Chondrocyte (in vitro differentiated cells): ENCODE measurements at regions not wholly inside any gene's neighbourhood (a gene's known extent, or its start where the extent isn't known, plus 50 kb on each side); places are given as distances from the start of the nearest gene placed in this dataset.

ENCODE experiments used
- DNase-seq: peaks from one replicate; pipeline ENCODE4 v3.0.0; 2021; ENCODE audit warnings: mixed read lengths, low spot score
- H3K27ac Mint-ChIP-seq: one replicate; pipeline ENCODE4 v1.8.0; 2021; ENCODE audit warnings: mild to moderate bottlenecking, moderate library complexity, mixed read lengths; ENCODE audit not compliant: unreplicated experiment
- H3K27me3 Mint-ChIP-seq: 2 replicates; pipeline ENCODE4 v1.8.0; 2021; ENCODE audit warnings: low read depth, mixed read lengths
- H3K36me3 Mint-ChIP-seq: 2 replicates; pipeline ENCODE4 v1.8.0; 2021; ENCODE audit warnings: low read depth, mixed read lengths
- H3K4me1 Mint-ChIP-seq: 2 replicates; pipeline ENCODE4 v1.8.0; 2021; ENCODE audit warnings: low read depth, mild to moderate bottlenecking, mixed read lengths
- H3K4me3 Mint-ChIP-seq: one replicate; pipeline ENCODE4 v1.8.0; 2021; ENCODE audit warnings: mild to moderate bottlenecking, moderate library complexity, mixed read lengths; ENCODE audit not compliant: unreplicated experiment
- H3K9me3 Mint-ChIP-seq: 2 replicates; pipeline ENCODE4 v1.8.0; 2021; ENCODE audit warnings: low read depth, mixed read lengths
- CTCF ChIP-seq: fragments of 200-600 bp; sonication (generic); IDR thresholded peaks from 2 replicates; pipeline ENCODE4 v1.5.0; 2021; ENCODE audit warnings: antibody characterized with exemption, mild to moderate bottlenecking, moderate library complexity

GRCh38 chr4:181672751-181673150 is 570.5 kb upstream of the TENM3 start:
- no peak for DNase-seq
- Mint-ChIP-seq H3K27ac (no peak overlapping the region), H3K4me1 (peaks cover 13% of the 10 kb centered on the region), H3K4me3 (no peak overlapping the region), H3K36me3 (no peaks in the 10 kb centered on the region), H3K9me3 (no peaks in the 10 kb centered on the region), H3K27me3 (no peaks in the 10 kb centered on the region)
- no peak for TF ChIP-seq CTCF

- TF ChIP-seq CTCF = no peak
- Mint-ChIP-seq H3K9me3 (no peaks in the 10 kb centered on the region), H3K4me1 (peaks cover 13% of the 10 kb centered on the region)
Measured at GRCh38 chr4:181674315-181674875, 568.8 kb upstream of the TENM3 start.

GRCh38 chr4:181676546-181676945 is 566.7 kb upstream of the TENM3 start:
- DNase-seq = no peak
- Mint-ChIP-seq H3K27ac (no peak overlapping the region), H3K36me3 (no peaks in the 10 kb centered on the region), H3K27me3 (no peaks in the 10 kb centered on the region), H3K4me1 (peaks cover 12% of the 10 kb centered on the region), H3K4me3 (no peak overlapping the region), H3K9me3 (no peaks in the 10 kb centered on the region)
- TF ChIP-seq CTCF = no peak

More at GRCh38 chr4:181674315-181674875, 568.8 kb upstream of the TENM3 start:
- Mint-ChIP-seq H3K27ac (no peak overlapping the region), H3K36me3 (no peaks in the 10 kb centered on the region), H3K27me3 (no peaks in the 10 kb centered on the region), H3K4me3 (no peak overlapping the region)
- DNase-seq = no peak

- DNase-seq = no peak
Measured at GRCh38 chr4:181677201-181677600, 566.0 kb upstream of the TENM3 start.

GRCh38 chr4:181677621-181678020 is 565.6 kb upstream of the TENM3 start:
- H3K36me3 Mint-ChIP-seq = no peaks in the 10 kb centered on the region
- H3K27ac Mint-ChIP-seq = no peak overlapping the region
- no peaks in the 10 kb centered on the region for H3K9me3 Mint-ChIP-seq
- peaks cover 20% of the 10 kb centered on the region for H3K4me1 Mint-ChIP-seq
- no peaks in the 10 kb centered on the region for H3K27me3 Mint-ChIP-seq
- no peak for TF ChIP-seq CTCF
- H3K4me3 Mint-ChIP-seq = no peak overlapping the region
- no peak for DNase-seq

More at GRCh38 chr4:181677201-181677600, 566.0 kb upstream of the TENM3 start:
- H3K36me3 Mint-ChIP-seq = no peaks in the 10 kb centered on the region
- H3K27me3 Mint-ChIP-seq = no peaks in the 10 kb centered on the region
- H3K4me3 Mint-ChIP-seq = no peak overlapping the region
- H3K27ac Mint-ChIP-seq = no peak overlapping the region
- no peak for TF ChIP-seq CTCF
- H3K4me1 Mint-ChIP-seq = peaks cover 16% of the 10 kb centered on the region
- H3K9me3 Mint-ChIP-seq = no peaks in the 10 kb centered on the region
